GM21825 (cell line): ENCODE measurements at regions not wholly inside any gene's neighbourhood (a gene's known extent, or its start where the extent isn't known, plus 50 kb on each side); places are given as distances from the start of the nearest gene placed in this dataset.

Source experiments
- ATAC-seq: cut with Tn5 transposase; IDR thresholded peaks from one replicate; pipeline ENCODE4 v1.9.1; 2021; ENCODE audit warnings: mild to moderate bottlenecking, moderate library complexity; ENCODE audit not compliant: unreplicated experiment

DNA sequence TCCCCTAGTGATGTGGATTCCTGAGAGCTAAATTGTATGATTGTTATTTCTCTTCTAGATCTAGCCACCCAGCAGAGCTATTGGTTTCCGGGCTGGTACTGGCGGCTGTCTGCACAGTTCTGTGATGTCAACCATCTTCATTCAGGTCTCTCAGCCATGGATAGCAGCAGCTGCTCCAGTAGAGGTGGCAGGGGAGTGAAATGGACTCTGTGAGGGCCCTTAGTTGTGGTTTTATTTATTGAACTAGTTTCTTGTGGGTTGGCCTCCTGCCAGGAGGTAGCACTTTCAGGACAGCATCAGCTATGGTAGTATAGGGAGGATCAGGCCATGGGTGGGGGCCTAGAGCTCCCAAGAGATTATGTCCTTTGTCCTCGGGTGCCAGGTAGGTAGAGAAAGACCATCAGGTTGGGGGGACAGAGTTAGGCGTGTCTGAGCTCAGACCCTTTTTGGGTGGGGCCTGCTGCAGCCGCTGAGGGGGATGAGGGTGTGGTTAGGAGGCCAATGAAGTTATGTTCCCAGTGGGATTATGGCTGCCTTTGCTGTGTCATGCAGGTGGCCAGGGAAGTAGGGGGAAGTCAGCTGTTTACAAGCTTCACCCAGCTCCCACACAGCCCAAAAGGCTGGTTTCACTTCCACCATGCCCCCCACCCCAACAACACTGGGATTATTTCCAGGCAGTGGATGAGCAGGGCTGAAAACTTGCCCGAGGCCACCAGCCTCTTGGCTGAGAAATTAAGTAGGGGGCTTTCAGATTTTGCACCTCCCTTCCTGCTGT is 55.1 kb upstream of the RGS4 start:
- no peak for ATAC-seq

- no peak for ATAC-seq
These were observed 62.9 kb upstream of the RGS4 start for GRCh38 chr1:163006051-163006834.

DNA sequence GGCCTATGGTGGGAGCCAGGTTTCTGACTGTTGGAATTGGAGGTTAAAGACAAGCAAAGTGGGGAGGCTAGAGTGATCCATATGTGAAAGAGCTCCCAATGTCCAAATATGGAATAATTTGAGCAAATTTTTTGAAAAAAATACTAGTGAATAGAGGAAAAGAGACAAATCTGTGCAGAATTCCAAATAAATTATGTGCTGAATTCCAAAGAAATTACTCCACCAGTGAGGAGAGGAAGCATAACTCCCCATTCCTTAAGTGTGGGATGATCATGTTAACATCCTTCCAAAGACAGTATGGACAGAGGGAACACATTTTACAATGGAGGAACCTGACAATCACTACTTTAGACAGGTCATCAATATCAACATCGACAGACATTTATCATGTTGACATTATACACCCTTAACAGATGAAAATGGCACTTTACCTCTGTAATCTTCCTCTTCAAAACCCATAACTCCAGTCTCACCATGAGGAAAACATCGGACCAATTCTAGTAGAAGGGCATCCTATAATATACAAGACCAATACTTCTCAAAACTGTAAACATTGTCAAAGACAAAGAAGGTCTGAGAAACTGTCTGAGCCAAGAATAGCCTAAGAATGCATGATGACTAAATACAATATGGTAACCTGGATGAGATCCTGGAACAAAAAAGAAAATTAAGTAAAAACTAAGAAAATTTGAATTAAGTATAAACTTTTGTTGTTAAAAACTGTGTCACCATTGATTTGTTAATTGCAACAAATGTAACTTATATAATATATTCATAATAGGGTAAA is 71.5 kb upstream of the RGS4 start:
- ATAC-seq: no peak

DNA sequence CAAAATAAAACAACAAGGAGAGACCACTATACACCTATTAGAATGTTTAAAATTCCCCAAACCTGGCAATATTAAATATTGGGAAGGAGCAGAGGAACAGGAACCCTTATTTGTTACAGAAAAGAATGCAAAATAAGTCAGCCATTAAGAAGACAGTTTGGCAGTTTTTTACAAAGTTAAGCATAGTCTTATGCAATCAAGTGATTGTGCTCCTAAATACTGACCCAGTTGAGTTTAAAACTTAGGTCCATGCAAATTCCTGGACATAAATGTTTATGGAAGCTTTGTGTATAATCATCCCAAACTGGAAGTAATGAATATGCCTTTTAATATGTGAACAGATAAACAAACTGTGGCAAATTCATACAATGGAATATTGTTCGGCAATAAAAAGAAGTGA is 72.9 kb upstream of the RGS4 start:
- ATAC-seq: no peak

GRCh38 chr1:162994921-162995320 is 74.2 kb upstream of the RGS4 start:
- no peak for ATAC-seq

DNA sequence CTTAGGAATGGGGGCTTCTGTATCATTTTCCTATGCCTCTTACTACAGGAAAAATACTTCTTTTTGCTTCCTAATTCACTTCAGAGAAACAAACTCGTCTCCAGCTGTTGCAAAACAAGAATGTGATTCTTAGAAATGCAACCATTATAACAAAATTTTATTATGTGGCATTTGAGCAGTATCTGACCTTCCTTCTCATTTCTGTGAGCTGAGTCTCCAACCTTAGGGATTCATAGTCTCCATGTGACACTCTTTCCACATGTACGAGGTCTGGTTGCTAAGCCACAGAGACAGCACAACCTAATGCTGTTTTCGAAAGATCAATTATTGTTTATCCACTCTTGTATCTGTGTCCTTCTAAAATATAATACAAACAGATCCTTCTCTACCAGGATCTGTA is 75.3 kb upstream of the RGS4 start:
- ATAC-seq: no peak

DNA sequence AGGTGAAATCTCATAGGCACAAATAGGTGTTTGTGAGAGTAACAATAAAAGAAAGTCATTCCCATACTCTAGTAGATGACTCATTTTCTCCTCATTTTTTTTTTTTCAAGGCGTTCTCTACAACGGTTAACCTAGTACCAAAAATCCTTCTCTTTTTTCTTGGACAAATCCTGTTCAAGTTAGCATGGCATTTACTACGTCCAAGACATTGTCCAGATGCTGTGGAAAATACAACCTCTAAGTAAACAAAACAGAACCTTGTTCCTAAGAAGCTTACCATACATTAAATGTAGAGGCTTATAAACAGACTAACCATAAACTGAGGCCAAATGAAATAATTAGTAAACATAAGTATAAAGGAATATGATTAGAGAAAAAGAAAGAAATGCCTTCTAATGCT is 76.2 kb upstream of the RGS4 start:
- no peak for ATAC-seq

DNA sequence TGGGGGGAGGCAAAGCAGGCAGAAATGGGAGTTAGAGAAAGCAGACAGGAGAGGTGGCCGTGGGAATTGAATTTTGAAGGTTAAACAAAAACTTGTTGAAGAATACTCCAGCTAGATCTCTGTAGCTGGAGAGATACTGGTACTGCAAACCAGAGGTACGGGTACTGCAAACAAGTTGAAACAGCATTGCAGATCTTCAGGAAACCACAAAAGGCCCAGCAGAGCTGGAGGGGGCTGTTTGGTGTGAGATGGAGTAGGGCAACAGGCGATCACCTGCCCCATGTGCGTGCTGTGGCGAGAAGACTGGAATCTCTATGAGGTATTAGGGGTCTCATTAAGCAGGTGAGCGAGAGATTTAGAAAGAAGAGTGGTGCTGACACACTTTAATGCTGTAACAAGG is 77.7 kb upstream of the RGS4 start:
- ATAC-seq: no peak

DNA sequence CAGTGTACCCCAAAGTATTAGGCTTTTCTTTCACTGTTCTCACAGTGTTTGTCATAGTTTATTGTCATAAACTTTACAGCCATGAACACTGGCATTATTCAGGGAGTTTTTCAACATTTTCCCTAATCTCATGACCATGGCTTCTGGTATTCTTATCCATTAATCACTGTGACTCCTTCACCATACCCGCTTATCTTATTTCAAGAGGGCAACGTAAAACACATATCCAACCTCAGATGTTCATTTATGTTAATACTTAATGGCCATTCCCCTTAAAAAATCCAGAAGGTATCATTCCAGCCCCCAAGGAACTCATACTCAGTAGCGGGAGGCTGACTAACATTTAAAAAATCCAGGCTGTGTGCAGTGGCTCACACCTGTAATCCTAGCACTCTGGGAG is 78.5 kb upstream of the RGS4 start:
- no peak for ATAC-seq

GRCh38 chr1:162988869-162989268 is 80.3 kb upstream of the RGS4 start:
- ATAC-seq: no peak

DNA sequence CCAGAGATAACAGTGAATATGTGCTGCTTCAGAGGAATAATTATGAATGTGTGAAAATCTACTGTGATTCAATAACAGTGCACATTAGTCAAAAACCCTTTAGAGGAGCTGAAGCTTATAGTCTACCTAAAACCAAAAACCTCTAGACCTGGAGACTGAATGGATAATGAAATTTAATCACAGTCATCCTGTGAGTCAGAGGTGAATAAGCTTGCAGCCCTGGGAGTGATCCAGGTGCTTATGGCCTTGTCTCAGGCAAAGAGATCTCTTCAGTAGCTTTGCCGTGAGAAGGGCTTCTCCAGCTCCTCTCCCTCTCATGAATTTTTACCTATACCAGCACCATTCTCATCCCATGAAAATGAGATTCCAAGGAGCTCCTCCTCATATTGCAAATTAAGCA is 81.3 kb upstream of the RGS4 start:
- ATAC-seq: no peak

DNA sequence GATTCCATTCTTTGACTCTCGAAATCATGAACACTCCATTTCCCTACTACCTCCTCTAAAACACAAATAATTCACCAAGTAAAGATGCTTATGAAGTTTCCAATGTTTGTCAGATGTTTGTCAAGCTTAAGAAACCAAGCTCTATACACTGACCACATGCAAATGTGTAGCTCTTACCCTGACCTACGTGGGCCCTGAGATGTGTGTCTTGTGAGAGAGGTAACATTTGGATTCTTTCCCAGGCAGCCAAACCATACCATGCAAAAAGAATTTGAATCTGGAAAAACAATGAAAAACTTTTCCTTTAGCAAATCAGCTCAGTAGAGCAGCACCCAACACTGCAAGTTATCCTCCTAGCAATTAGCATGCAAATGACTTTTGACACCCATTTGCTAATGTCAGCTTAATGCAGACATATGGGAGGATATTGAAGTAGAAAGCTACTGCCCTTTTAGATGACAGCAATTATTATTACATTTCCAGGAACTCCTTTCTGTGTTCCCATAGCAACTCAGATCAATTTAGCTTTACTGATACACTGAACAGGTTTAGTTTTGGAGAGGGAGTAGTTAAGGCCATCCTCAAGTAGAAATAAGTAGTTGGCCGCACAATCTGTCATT is 83.2 kb upstream of the RGS4 start:
- ATAC-seq: no peak

DNA sequence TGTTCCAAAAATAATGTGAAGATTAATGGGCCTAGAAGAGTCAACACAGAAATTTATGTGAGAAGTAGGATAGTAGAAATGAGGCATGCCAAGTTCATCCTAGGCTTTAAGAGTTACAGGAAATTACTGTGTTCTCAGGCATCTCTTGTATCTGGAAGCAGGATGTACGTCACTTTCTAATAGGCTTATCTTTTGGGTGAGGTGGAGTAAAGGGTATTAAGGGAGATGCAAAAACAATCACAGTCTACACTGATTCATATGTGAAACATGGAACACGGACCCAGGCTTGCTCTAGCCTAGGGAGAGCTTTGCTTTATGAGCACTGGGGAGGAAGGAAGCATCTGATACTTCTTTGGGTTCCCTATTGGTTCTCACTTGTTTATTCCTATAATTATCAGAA is 84.5 kb upstream of the RGS4 start:
- no peak for ATAC-seq

DNA sequence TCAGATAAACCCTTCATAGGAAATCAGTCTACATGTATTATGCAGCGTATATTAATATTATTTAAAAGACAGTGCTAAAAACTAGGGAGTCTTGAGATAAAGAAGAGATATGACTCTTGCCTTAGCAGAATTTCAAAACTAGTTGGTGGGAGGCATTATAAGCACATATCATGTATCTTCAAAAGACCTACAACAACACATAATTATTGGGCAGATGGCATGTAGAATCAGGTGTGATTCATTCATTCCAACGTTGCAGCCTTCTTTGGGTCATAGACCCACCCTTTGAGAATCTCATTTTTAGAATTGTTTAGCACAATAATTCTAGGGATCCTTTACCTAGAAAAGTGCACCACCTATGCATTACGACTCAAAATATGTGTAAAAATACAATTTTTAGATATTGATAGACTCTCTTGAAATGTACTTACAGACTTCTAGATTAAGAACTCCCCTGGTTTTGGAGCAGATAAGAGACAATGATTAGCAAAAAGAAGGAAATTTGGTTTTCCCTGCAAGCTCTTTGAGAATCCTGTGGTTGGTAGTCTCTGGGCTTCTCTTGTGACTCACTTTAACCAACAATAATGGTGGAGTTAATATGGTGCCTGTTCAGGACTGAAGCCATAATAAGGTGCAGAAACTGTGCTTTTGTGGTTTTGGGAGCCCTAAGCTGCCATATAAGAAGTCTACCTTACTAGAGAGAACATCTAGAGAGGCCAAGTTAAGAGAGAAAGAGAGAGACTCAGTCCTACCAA is 85.3 kb upstream of the RGS4 start:
- ATAC-seq: no peak

DNA sequence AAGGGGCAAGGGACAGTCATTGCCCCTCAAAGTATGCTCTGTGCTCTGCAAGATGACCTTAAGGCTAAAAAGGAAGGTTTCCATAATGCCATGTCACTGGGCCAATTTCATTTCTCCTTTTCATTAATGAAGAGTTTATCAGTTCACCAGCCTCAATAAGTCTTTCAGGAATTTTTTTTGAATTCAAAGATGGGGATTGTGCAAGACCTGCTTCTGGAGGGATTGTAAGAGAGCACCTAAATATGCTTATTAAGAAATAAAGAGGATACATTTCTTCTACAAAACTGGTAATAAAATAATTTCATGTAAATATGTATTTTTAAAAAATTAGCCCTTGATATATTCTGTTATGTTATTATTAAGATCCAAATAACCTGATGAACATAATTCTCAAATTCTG is 86.8 kb upstream of the RGS4 start:
- ATAC-seq: no peak

DNA sequence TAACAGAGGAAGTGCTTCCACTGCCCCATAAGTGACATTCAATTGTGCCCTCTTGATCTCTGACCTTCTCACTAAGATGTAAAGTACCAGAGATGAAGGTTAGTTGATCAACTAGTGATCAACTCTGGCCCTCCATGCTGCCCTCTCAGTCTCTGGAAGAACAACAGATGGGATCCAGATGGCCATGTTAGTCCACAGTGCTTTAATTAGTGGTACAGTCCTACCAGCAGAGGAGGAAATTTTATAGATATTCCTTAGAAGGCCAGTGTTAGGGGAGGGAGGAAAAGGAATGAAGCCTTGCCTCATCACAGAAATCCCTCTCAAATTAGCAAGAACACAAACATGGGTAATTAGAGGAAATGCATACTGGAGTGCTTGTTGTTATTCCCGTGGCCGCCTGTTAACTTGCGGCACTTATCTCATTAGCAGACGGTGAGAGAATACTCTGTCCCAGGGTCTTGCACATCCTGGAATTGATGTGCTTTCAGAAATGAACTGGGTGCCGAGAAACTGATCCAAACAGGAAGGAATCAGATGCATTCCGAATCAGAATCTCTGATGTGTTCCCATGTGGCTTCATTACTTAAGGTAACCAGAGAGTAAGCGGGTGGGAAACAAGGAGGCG is 91.1 kb upstream of the RGS4 start:
- ATAC-seq: no peak

GRCh38 chr1:162976628-162977027 is 92.5 kb upstream of the RGS4 start:
- no peak for ATAC-seq

DNA sequence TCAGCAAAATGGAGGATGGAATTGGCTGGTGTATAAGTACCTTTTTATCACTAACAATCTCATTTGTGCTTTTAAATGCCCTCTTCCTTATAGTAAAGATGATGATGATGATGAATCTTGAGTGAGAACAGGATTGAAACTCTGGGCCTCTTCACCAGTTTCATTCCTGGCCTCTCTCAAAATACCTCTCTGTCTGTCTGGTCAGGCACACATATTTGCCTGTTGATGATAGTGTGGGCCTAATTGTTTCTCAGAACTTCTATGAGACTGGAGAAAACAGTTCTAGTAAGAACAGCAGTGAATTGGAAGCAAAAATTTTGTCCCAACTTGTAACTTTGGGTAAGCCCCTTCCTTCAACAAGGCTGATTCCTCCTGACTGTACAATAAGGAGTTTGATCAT is 94.4 kb upstream of the RGS4 start:
- no peak for ATAC-seq

- no peak for ATAC-seq
These were observed 95.8 kb upstream of the RGS4 start for GRCh38 chr1:162973381-162973795.

DNA sequence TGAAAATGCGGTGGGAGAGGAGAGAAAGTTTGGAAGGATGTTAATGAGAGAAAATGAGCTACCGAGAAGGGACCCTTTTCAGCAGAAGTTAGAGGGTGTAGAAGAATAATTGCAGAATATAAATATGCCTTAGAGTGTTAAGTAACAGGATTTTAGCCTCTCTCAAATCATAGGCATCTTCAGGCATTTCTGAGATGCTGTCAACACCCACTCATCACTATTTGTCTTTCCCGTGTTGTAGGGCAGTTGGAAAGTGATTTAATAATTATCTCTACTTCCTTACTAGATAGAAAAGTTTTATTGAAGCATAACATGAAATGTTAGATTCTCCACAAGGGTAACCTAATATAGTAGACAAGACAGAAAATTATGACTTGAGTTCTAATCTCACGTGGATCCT is 96.4 kb upstream of the RGS4 start:
- ATAC-seq: no peak
